BE2C (cell line): ENCODE measurements at regions not wholly inside any gene's neighbourhood (a gene's known extent, or its start where the extent isn't known, plus 50 kb on each side); places are given as distances from the start of the nearest gene placed in this dataset.

Source experiments
- DNase-seq: peaks from one replicate; pipeline ENCODE4 v3.0.0-alpha.2; 2020
- H3K27me3 ChIP-seq: fragments of 250-450 bp; sonication (Bioruptor Pico); 2 replicates; pipeline ENCODE4 v1.5.1; 2020; ENCODE audit warnings: mild to moderate bottlenecking
- H3K36me3 ChIP-seq: fragments of 250-450 bp; sonication (Bioruptor Pico); 2 replicates; pipeline ENCODE4 v1.5.1; 2020; ENCODE audit warnings: mild to moderate bottlenecking
- H3K4me1 ChIP-seq: fragments of 250-450 bp; sonication (Bioruptor Pico); 2 replicates; pipeline ENCODE4 v1.5.1; 2020
- H3K4me3 ChIP-seq: 2 replicates; pipeline ENCODE4 v1.5.1; 2011; ENCODE audit warnings: low read depth, low read length
- H3K9me3 ChIP-seq: fragments of 250-450 bp; sonication (Bioruptor Pico); 2 replicates; pipeline ENCODE4 v1.5.1; 2020
- CTCF ChIP-seq: IDR thresholded peaks from 2 replicates; pipeline ENCODE4 v1.5.1; 2012; ENCODE audit warnings: mild to moderate bottlenecking, low read depth, low read length

GRCh38 chr3:102826636-102827035 lies 391.8 kb downstream of the ZPLD1 start:
- H3K27me3 ChIP-seq: no peaks in the 10 kb centered on the region
- H3K9me3 ChIP-seq: no peaks in the 10 kb centered on the region
- no peak for TF ChIP-seq CTCF
- no peaks in the 10 kb centered on the region for H3K36me3 ChIP-seq
- no peak for DNase-seq
- H3K4me1 ChIP-seq: no peaks in the 10 kb centered on the region
- no peak overlapping the region for H3K4me3 ChIP-seq

- H3K4me3 ChIP-seq: no peak overlapping the region
- no peaks in the 10 kb centered on the region for H3K4me1 ChIP-seq
- H3K27me3 ChIP-seq: no peaks in the 10 kb centered on the region
- TF ChIP-seq CTCF: no peak
- no peaks in the 10 kb centered on the region for H3K36me3 ChIP-seq
- DNase-seq: no peak
- no peaks in the 10 kb centered on the region for H3K9me3 ChIP-seq
Measured at GRCh38 chr3:102827386-102827785, 392.6 kb downstream of the ZPLD1 start.

GRCh38 chr3:102830415-102830814 lies 395.6 kb downstream of the ZPLD1 start:
- TF ChIP-seq CTCF: no peak
- DNase-seq: no peak
- H3K4me3 ChIP-seq: no peak overlapping the region

GRCh38 chr3:102841866-102842265 lies 407.1 kb downstream of the ZPLD1 start:
- H3K27me3 ChIP-seq: no peaks in the 10 kb centered on the region
- H3K4me1 ChIP-seq: no peaks in the 10 kb centered on the region
- no peak for DNase-seq
- no peaks in the 10 kb centered on the region for H3K36me3 ChIP-seq
- H3K4me3 ChIP-seq: no peak overlapping the region
- H3K9me3 ChIP-seq: no peaks in the 10 kb centered on the region
- no peak for TF ChIP-seq CTCF

More at GRCh38 chr3:102830415-102830814, 395.6 kb downstream of the ZPLD1 start:
- Histone ChIP-seq H3K27me3 (no peaks in the 10 kb centered on the region), H3K36me3 (no peaks in the 10 kb centered on the region), H3K9me3 (no peaks in the 10 kb centered on the region), H3K4me1 (no peaks in the 10 kb centered on the region)

GRCh38 chr3:102866845-102867244 lies 432.0 kb downstream of the ZPLD1 start:
- H3K9me3 ChIP-seq: no peaks in the 10 kb centered on the region

GRCh38 chr3:102883515-102883914 lies 448.7 kb downstream of the ZPLD1 start:
- no peak for TF ChIP-seq CTCF
- no peaks in the 10 kb centered on the region for H3K36me3 ChIP-seq
- no peaks in the 10 kb centered on the region for H3K27me3 ChIP-seq
- H3K4me1 ChIP-seq: peaks cover 7% of the 10 kb centered on the region
- H3K9me3 ChIP-seq: no peaks in the 10 kb centered on the region
- DNase-seq: no peak
- H3K4me3 ChIP-seq: no peak overlapping the region

More at GRCh38 chr3:102866845-102867244, 432.0 kb downstream of the ZPLD1 start:
- Histone ChIP-seq H3K4me3 (no peak overlapping the region), H3K36me3 (no peaks in the 10 kb centered on the region), H3K27me3 (no peaks in the 10 kb centered on the region), H3K4me1 (no peaks in the 10 kb centered on the region)
- TF ChIP-seq CTCF: no peak
- DNase-seq: no peak
